Smooth muscle cell of the brain vasculature (primary cell): ENCODE measurements at regions not wholly inside any gene's neighbourhood (a gene's known extent, or its start where the extent isn't known, plus 50 kb on each side); places are given as distances from the start of the nearest gene placed in this dataset.
"Not testable (repeated sequence)": the region's sequence is repeated elsewhere in the genome, so short reads cannot be mapped to it uniquely, and the experiment has no call there.

Source experiments
- DNase-seq: peaks from one replicate; pipeline ENCODE4 v3.0.0-alpha.2; 2012; ENCODE audit warnings: low read depth, low spot score

- no peak for DNase-seq
Measured at GRCh38 chr6:133108419-133108818, 132.7 kb upstream of the EYA4 start.

GRCh38 chr6:133114973-133115372, 126.2 kb upstream of the EYA4 start:
- no peak for DNase-seq

DNA sequence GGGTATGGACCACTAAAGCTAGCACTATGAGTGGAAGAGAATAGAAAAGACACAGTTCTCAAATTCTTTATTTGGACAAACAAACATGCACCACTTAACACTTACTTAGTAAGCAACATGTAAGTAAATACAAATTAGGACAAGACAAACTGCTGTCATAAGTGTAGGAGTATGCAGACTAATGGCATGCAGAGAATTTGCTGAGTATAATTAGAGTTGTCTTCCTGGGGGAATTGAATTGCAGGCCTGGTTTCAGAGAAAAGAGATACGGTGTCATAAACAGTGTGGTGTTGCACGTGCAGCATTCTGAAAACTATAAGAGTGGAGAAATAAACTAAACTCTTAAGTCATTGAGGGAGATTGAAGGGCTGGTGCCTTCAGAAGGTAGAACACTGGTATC, 125.2 kb upstream of the EYA4 start:
- no peak for DNase-seq

- no peak for DNase-seq
Measured at GRCh38 chr6:133128191-133128590, 113.0 kb upstream of the EYA4 start.

GRCh38 chr6:133129556-133129955, 111.6 kb upstream of the EYA4 start:
- no peak for DNase-seq

- DNase-seq = no peak
Measured at GRCh38 chr6:133130863-133131262, 110.3 kb upstream of the EYA4 start.

- no peak for DNase-seq
Measured at GRCh38 chr6:133131621-133132465, 109.3 kb upstream of the EYA4 start.

GRCh38 chr6:133132466-133132971, 108.6 kb upstream of the EYA4 start:
- no peak for DNase-seq

GRCh38 chr6:133136177-133136880, 104.8 kb upstream of the EYA4 start:
- no peak for DNase-seq

- DNase-seq = not testable (repeated sequence)
Measured at GRCh38 chr6:133147470-133148184, 93.5 kb upstream of the EYA4 start.

- no peak for DNase-seq
Measured at GRCh38 chr6:133156689-133157088, 84.5 kb upstream of the EYA4 start.

GRCh38 chr6:133157995-133158394, 83.2 kb upstream of the EYA4 start:
- no peak for DNase-seq

GRCh38 chr6:133159255-133159795, 81.8 kb upstream of the EYA4 start:
- no peak for DNase-seq

GRCh38 chr6:133160536-133160935, 80.6 kb upstream of the EYA4 start:
- DNase-seq = no peak

GRCh38 chr6:133165235-133165634, 75.9 kb upstream of the EYA4 start:
- no peak for DNase-seq

GRCh38 chr6:133166766-133167165, 74.4 kb upstream of the EYA4 start:
- DNase-seq = no peak

DNA sequence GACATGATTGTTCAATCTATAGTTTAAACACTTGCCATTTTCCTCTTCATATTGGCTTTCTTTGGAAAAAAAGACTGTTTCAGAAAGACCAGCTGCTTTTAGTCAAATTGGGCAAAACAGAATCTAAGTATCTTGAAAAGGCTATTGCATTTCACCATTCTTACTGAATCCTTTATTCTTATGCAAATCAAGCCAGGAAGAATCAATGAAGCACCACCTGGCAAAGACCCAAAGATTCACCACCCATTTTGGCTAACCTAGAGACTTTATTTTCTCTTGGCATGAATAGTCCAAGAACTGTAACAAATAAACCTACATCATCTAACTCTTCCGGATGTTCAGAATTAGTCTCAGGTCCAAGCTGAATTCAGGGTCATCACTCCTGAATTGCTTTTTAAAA, 71.3 kb upstream of the EYA4 start:
- DNase-seq = no peak

DNA sequence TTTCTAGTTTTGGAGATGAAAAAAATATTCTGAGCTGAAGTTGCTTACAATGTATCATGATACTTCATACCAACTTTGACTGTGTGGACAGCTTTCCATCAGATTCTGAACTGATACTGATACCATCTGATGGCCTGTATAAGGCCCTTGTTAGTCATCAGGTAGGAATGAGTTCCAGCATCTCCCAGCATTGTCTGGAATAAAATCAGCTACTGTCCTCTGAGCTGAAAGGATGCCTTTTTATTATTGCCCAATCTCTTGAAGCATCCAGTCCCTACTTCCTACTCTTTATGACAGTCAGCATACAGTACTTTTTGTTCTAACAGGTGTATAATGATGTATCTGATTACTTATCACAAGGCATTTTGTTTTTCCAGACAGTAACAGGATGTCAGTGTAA, 70.6 kb upstream of the EYA4 start:
- no peak for DNase-seq

- no peak for DNase-seq
Measured at GRCh38 chr6:133171989-133172604, 69.1 kb upstream of the EYA4 start.

- DNase-seq = no peak
Measured at GRCh38 chr6:133173276-133173675, 67.9 kb upstream of the EYA4 start.

- DNase-seq = no peak
Measured at GRCh38 chr6:133179481-133179880, 61.7 kb upstream of the EYA4 start.

GRCh38 chr6:133183691-133184090, 57.5 kb upstream of the EYA4 start:
- DNase-seq = no peak
